G401 (cell line): ENCODE measurements at regions not wholly inside any gene's neighbourhood (a gene's known extent, or its start where the extent isn't known, plus 50 kb on each side); places are given as distances from the start of the nearest gene placed in this dataset.

Source experiments
- DNase-seq: peaks from one replicate; pipeline ENCODE4 v3.0.0-alpha.2; 2015; ENCODE audit warnings: low spot score
- in situ Hi-C: cut with HindIII; loops from 2 replicates; pipeline ENCODE4 v1.10.0; 2016; ENCODE audit warnings: low sequenced_read_pairs, mixed read lengths

GRCh38 chr2:183267148-183267827 lies 143.0 kb downstream of the NUP35 start:
- no peak for DNase-seq
- in situ Hi-C loops = no loop called here

- in situ Hi-C loops = no loop called here
- DNase-seq = peak; percentile 74
Observed at GRCh38 chr2:183269956-183270355, 145.7 kb downstream of the NUP35 start.

DNA sequence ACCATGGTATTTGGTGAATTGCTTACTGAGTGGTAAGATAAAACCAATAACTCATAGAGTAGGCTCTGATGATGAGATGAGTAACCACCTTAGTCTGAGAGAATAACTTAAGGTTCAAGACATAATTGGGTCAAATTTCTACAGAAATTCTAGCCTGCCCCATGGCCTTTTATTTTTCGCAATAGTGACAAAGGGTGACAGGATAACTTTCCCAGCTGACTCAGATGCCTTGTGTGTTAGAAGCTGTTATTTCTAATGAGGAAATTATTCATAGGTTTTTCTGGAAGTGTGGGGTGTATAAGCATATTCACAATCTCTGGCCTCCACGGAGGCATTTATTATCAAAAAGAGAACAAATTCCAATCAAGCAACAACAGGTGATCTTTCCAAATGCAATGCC lies 159.0 kb downstream of the NUP35 start:
- in situ Hi-C loops = no loop called here
- DNase-seq = no peak

DNA sequence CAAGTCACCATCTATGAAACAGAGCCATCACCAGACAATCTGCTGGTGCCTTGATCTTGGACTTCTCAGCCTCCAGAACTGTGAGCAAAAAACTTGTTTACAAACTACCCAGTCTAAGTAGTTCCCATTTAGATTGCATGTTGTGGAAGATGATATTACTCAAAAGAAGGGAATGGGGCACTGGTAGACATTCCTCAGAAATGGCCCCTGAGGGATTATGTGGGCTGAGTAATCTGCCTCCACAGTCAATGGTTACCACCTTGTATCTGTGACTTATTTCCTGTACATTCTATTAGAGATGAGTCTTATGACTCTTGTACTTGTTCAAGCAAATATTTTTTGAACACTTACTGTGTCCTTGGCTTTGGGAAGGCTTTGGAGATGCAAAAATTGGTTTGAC lies 160.4 kb downstream of the NUP35 start:
- no peak for DNase-seq
- in situ Hi-C loops = no loop called here

DNA sequence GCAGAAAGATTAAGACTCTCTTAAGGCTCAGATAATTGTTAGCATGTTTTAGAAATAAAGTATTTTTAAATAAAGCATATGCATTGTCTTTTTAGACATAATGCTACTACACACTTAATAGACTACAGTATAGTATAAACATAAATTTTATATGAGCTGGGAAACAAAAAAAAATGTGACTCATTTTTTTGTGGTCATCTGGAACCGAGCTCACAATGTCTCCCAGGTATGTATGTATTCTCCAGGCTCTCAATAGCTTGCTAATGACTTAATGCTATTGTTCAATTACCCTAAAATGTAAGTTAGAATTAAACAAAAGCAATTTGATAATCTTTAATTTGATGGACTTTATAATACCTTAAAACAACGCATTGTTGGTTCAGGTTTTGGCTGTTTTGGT lies 167.2 kb downstream of the NUP35 start:
- in situ Hi-C loops = no loop called here
- no peak for DNase-seq

- in situ Hi-C loops = no loop called here
- no peak for DNase-seq
Observed at GRCh38 chr2:183292028-183292427, 167.8 kb downstream of the NUP35 start.

DNA sequence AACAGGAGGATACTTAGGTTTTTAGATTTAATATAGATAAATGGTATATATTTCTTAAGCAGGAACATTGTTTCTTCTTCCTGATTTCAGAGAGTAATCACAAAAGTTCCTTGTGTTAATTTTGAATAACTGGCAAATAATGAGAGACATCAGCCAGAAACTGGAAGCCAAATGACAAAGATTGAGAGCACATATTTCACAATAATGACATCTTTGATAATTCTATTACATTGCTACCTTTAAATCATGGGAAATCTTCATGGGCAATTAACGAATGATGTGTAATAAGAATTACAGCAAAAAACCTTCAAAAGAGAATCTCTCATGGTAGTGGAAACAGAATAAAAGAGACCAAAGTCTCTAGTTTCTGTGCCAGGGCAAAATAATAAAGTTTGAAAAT lies 215.1 kb downstream of the NUP35 start:
- no peak for DNase-seq
- in situ Hi-C loops = no loop called here

DNA sequence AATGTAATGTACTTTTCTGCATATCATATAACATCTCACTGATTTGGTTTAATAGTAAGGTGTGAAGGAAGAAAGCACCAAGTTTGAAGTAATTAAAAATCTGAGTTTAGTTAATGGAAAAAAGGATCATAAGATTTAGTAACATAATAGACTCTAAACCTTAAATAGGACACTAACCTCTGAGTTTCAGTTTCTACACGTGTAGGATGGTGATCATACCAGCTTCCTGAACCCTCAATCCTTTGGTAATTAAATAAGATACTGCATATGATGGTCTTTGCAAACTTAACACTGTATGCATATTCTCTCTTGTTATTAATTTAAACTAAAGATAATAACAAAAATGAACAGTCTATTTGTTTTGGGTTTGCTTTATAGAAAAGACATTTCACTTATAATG lies 216.8 kb downstream of the NUP35 start:
- DNase-seq = no peak
- in situ Hi-C loops = no loop called here

- in situ Hi-C loops = no loop called here
- no peak for DNase-seq
Observed at GRCh38 chr2:183347969-183348368, 223.7 kb downstream of the NUP35 start.

GRCh38 chr2:183348492-183348891 lies 224.2 kb downstream of the NUP35 start:
- no peak for DNase-seq
- in situ Hi-C loops = no loop called here

DNA sequence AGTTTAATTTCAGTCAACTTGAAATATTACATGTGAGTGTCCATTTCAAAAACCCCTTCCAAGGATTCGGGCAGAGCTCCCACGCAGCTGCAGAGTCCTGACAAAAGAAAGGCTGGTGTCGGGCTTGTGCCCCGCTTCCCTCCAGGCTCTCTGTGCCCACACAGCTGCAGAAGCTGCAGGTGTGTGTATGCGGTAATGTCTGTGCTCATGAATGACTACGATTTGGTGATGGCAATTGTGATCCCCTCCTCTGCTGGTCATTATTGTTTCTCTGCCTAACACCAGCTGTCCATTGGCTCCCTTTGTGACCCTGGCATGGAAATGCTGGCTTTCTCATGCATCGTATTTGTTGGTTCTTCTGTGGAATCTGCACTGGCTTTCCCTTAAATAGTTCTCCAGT lies 224.8 kb downstream of the NUP35 start:
- in situ Hi-C loops = no loop called here
- no peak for DNase-seq

GRCh38 chr2:183359867-183360266 lies 235.6 kb downstream of the NUP35 start:
- in situ Hi-C loops = no loop called here
- no peak for DNase-seq

DNA sequence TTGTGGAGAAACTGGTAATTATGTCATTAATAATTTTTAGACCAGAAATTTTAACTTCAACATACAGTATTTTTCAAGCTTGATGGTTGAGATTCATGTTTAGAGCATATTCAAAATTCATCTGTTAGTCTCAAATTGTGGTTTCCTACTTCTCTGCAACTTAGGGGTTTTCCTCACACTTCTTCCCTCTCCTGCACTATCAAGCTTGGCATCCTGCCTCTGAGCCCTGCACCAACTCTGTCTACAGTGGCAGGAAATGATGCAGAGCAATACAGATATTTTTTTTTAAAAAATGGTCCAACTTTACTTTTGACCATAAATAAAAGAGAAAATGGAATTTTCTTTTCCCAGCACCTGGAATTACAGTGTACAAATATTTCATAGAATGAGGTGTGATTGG lies 247.3 kb downstream of the NUP35 start:
- in situ Hi-C loops = no loop called here
- no peak for DNase-seq

GRCh38 chr2:183375821-183376220 lies 251.6 kb downstream of the NUP35 start:
- in situ Hi-C loops = no loop called here
- no peak for DNase-seq

GRCh38 chr2:183383854-183384253 lies 259.6 kb downstream of the NUP35 start:
- no peak for DNase-seq
- in situ Hi-C loops = no loop called here

GRCh38 chr2:183389546-183390080 lies 265.4 kb downstream of the NUP35 start:
- DNase-seq = no peak
- in situ Hi-C loops = no loop called here

- no peak for DNase-seq
- in situ Hi-C loops = no loop called here
Observed at GRCh38 chr2:183390109-183390508, 265.9 kb downstream of the NUP35 start.

GRCh38 chr2:183404392-183404791 lies 280.1 kb downstream of the NUP35 start:
- in situ Hi-C loops = no loop called here

DNA sequence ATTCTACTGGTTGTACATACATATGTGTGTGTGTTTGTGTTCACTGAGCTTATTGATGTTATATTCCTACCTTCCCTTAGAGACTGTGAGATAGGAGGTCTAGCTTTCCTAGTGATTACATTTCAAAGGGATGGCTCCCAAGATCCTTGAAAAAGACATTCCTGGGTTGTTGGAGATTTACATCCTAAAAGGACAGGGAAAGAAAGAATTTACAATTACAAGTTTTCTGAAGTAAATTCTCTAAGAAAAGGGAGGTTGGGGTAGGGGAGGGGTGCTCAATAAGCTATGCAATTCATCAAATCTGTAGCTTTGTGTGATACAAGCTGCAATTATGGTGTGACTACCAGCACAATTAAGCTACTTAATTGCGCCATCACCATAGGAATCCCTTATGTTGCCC lies 284.3 kb downstream of the NUP35 start:
- in situ Hi-C loops = no loop called here

More at GRCh38 chr2:183404392-183404791, 280.1 kb downstream of the NUP35 start:
- no peak for DNase-seq

GRCh38 chr2:183409662-183410061 lies 285.4 kb downstream of the NUP35 start:
- in situ Hi-C loops = no loop called here
- no peak for DNase-seq

More for the DNA sequence above, 284.3 kb downstream of the NUP35 start:
- no peak for DNase-seq

DNA sequence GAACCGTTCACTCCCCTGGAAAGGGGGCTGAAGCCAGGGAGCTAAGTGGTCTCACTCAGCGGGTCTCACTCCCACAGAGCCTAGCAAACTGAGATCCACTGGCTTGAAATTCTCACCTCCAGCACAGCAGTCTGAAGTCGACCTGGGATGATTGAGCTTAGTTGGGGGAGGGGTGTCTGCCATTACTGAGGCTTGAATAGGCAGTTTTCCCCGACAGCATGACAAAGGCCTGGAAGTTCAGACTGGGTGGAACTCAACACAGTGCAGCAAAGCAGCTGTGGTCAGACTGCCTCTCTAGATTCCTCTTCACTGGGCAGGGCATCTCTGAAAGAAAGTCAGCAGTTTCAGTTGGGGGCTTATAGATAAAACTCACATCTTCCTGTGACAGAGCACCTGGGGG lies 292.5 kb downstream of the NUP35 start:
- in situ Hi-C loops = no loop called here
- DNase-seq = no peak
